CD1c-positive myeloid dendritic cell (primary cell): ENCODE measurements at regions not wholly inside any gene's neighbourhood (a gene's known extent, or its start where the extent isn't known, plus 50 kb on each side); places are given as distances from the start of the nearest gene placed in this dataset.
"Not testable (repeated sequence)": the region's sequence is repeated elsewhere in the genome, so short reads cannot be mapped to it uniquely, and the experiment has no call there.

Experiments
- DNase-seq: peaks from one replicate; pipeline ENCODE4 v3.0.0-alpha.2; 2016; ENCODE audit errors: extremely low spot score

DNA sequence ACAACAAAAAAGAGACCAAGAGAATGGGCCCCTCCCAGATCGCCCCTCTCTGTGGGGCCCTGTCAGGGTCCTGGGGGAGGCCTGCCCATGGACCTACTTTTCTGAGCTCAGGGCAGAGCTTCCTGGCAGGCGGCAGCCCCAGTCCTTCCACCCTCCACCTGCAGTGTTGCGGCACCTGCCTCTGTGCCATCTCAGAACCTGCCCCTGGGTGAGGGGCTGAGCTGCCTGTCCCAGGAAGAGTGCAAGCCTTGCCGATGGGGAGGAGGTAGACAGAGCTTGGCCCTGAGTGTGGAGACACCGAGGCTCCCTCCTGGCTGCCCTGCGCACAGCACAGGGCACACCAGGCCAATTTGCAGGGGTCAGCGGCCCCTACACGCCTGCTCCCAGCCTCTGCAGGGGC lies 67.5 kb downstream of the UNCX start:
- DNase-seq: no peak

DNA sequence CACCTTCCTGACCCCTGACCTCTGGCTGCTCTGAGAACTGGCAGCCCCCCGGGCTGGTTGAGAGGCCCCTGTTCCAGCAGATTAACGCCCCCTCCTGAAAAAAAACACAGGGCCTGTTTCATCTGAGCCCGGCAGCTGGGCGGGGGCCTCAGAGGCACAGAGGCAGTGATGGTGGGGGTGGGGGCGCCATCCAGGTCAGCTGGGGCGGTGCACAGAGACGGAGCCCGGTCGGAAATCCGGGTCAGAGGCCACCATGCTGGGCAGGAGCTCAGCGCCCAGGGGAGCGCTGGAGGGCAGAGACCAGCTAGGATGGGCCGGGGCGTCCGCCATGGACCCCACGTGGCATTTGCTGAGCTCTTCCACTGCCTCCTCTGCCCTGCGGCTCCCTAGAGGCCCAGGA lies 68.0 kb downstream of the UNCX start:
- DNase-seq: no peak

DNA sequence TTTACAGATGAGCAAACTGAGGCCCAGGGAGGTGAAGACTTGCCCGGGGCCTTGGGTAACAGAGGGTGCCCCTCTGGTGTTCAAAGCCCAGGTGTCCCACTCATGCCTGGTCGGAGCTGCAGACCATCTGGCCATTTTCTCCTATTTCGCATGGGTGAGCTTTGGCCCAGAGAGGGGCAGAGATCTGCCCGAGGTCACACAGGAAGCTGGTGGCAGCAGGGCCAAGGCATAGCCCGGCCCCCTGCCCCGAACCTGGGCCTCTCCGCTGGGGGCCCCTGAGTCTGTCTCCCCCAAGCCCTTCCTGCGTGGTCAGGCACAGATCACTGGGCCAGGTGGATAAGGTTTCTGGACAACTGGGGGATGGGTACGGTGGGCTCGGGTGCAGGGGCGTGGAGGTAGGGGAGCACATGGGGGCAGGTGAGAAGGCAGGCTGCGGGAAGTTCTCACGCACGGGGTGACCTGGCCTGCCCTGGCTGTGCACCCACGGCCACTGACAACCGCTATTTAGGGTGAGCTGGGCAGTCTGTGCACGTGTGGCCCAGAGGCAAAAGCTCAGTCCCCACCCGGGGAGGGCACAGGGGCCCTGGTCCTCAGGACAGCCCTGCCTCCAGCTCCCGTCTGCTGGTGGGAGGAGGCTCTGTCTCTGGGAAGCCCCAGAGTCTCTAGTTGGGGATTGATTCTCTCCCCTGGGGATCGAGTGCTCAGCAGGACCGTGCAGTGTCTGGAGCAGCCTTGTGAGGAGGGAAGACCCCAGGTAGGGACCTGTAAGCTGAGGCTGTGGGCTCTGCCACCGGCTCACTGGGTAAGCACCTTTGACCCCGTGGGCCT lies 68.6 kb downstream of the UNCX start:
- DNase-seq: no peak

DNA sequence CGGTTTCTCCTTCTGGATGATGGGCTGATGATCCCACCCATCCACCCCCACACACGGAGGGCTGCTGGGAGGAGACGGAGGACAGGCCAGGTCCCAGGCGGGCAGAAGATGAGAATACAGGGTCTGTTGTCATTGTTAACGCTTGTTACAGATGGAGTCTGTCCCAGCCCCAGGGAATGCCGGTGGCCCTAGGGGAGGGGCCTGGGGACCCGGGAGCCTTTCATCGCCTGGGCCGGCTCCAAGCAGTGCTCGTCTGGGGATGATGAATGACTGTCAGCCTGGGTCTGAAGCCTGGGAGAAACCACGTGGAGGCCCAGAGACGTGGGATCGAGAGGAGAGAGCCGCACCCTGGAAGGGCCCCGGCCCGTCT lies 69.2 kb downstream of the UNCX start:
- no peak for DNase-seq

DNA sequence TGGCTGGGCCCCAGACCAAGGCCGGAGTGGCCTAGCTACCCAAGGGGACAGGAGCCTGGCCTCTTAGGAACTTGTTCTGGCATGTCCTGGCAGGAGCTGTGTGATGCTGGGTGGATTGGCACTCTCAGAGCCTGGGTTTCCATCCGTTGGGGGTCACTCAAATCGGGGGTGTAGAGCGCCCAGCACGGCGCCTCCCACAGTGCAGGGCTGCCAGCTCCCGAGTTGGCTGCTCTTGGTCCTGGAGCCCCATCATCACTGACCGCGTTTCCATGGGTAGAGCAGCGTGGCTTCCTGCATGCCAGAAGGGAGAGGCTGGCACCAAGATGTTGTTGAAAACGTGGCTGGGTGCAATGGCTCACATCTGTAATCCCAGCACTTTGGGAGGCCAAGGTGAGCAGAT lies 70.3 kb downstream of the UNCX start:
- DNase-seq: no peak

DNA sequence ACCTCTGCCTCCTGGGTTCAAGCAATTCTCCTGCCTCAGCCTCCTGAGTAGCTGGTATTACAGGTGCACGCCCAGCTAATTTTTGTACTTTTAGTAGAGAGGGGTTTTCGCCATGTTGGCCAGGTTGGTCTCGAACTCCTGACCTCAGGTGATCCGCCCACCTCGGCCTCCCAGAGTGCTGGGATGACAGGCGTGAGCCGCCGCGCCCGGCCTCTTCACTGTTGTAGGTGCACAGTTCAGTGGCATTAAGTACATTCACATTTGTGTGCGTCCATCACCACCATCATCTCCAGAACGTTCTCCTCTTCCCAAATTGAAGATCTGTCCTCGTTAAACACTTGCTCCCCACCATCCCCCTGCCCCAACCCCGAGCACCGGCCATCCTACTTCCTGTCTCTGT lies 71.3 kb downstream of the UNCX start:
- not testable (repeated sequence) for DNase-seq

DNA sequence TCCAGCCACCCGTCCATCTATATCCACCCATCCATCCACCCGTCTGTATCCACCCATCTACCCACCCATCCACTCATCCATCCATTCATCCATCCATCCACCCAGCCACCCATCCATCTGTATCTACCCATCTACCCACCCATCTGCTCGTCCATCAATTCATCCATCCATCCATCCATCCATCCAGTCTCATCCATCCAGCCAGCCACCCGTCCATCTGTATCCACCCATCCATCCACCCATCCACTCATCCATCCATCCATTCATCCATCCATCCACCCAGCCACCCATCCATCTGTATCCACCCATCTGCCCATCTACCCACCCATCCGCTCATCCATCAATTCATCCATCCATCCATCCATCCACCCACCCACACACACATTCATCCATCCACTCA lies 73.2 kb downstream of the UNCX start:
- no peak for DNase-seq

DNA sequence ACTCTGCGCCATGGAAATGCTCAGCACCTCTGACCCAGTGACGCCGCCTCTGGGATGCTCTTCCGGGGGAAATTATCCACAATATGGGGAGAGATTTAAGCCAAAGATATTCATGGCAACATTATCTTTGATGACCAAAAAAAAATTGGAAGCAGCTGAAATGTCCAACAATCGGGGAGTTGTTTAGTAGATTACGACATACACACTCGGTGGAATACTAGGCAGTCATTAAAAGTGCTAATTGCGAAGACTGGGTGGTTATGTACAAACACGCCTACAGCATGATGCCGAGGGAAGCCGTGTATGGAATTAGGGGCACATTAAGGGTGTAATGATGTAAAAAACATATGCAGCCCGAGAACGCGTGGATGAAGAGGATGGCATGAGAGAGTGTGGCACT lies 75.2 kb downstream of the UNCX start:
- no peak for DNase-seq

DNA sequence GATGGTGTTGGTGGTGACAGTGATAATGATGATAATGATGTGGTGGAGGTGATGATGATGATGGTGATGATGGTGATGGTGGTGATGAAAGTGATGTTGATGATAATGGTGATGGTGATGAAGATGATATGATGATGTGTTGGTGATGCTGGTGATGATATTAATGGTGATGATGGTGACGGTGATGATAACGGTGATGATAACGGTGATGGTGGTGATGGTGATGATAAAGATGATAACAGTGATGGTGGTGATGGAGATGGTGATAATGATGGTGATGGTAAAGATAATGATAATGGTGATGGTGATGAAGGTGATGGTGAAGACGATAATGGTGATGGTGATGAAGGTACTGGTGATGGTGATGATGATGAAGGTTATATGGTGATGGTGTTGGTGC lies 76.6 kb downstream of the UNCX start:
- no peak for DNase-seq

DNA sequence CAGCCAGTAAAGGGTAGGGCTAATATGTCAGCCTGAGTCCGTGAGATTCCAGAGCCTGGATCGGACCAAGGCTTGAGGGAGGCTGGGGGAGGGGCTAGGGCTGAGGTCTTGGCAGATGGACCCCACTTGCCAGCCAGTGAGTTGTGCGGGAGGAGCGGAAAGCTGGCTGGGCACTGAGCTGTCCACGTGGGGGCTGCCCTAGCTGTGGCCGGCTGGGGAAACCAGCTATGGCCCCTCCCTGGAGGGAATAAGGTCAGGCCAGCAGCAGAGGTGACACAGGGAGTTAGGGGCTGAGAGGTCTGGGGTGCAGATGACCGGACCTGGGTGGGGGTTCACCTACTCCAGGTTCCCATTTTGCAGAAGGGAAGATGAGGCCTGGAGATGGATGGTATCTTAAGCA lies 77.3 kb downstream of the UNCX start:
- DNase-seq: no peak

DNA sequence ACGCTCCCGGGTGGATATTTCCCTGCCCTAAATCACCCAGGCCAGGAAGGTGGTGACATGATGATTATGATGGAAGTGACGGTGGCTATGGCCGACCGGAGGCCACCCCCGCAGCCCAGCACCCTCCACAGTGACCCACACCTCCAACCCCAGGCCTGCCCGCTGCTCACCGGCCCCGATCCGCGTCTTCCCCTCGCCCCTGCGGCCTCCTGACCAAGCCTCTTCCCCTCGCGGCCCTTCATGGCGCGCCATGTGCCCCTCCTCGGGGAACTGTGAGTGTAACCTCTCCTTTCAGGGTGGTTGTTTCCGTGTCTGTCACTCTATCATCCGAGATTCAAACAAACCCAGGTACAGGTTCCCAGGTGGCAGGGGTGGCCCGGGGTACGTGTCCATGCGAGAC lies 78.3 kb downstream of the UNCX start:
- DNase-seq: no peak

DNA sequence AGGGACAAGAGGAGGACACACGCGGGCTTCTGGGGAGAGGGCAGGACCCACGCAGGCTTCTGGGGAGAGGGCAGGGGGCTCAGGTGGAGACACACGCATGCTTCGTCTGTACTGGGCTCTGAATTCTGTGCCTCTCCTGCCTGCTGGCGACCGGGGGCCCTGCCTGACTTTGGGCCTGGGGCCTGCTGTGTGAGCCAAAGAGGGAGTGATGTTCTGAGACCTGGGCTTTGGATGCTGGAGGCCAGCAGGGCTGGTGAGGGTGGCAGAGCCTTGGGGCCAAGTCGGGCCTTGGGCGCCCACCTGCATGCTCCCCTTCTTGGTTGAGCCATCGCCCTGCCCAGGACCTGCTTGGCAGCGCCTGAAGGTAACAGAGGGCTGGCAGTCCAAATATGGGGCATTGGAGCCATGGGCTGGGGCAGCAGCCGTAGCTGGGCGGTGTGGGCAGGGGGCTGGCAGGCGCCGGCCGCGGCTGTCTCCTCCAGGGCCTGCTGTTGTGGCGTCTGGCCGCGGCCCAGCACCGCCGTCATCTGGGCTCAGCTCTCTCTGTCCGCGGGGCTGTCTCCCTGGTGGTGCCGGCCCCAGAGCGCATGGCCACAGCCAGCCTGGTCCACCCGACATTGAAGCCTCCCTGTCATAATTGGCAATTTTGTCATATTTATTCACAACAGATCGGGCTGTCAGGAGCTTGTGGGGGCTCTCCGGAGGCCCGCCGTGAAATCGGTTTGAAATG lies 78.9 kb downstream of the UNCX start:
- DNase-seq: no peak

DNA sequence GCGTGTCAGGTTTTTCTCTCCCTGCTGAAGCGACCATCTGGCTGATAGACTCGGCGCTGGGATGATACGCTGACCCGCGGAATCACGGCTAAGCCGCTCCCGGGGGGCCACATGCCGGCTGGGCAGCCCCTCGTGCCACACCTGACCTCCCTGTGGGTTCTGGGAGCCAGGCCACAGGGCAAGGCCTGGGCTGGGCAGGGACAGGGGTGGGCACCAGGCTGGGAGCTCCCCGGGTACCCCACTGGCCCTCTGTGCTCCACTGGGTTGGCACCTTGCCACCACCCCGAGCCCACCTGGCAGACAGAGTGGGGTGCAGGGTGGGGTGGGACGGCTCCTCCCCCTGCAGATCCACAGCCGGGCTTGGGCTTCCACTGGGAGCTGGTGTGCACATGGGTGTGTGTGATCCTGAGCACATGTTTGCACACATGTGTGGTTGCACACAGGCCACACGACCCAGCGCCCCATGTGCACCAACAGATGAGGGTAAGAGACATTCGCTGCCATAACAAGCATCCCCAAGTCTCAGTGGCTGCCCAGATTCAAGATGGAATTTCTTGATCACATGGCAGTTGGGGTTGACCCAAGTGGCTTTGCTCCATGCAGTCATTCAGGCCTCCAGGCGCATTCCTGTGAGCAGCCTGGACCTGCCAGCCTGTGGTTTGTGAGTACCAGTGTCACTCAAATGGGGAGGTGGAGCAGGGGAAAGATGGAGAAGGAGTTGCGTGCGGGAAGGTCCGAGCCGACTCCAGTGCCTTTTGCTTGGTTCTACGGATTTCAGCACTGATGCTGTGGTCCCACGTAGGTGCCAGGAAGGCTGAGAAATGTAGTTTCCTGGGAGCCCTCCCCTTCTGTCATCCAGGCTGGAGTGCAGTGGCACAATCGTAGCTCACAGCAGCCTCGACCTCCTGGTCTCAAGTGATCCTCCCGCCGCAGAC lies 79.7 kb downstream of the UNCX start:
- DNase-seq: no peak

DNA sequence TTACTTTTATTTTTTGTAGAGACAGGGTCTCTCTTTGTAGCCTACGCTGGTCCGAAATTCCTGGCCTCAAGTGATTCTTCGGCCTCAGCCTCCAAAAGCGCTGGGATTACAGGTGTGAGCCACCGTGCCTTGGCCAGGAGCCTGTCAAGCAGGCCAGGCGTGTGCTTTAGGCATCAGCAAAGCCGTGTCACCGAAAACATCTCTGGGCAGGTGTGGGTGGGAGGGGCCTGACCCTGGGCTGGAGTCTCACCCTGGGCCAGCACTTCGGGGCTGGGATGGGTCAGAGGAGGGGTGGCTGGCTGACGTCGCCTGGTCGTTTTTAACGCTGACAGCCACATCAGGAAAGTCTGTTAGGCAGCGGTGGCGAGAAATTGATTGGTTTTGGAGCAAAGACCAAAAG lies 80.9 kb downstream of the UNCX start:
- DNase-seq: no peak

DNA sequence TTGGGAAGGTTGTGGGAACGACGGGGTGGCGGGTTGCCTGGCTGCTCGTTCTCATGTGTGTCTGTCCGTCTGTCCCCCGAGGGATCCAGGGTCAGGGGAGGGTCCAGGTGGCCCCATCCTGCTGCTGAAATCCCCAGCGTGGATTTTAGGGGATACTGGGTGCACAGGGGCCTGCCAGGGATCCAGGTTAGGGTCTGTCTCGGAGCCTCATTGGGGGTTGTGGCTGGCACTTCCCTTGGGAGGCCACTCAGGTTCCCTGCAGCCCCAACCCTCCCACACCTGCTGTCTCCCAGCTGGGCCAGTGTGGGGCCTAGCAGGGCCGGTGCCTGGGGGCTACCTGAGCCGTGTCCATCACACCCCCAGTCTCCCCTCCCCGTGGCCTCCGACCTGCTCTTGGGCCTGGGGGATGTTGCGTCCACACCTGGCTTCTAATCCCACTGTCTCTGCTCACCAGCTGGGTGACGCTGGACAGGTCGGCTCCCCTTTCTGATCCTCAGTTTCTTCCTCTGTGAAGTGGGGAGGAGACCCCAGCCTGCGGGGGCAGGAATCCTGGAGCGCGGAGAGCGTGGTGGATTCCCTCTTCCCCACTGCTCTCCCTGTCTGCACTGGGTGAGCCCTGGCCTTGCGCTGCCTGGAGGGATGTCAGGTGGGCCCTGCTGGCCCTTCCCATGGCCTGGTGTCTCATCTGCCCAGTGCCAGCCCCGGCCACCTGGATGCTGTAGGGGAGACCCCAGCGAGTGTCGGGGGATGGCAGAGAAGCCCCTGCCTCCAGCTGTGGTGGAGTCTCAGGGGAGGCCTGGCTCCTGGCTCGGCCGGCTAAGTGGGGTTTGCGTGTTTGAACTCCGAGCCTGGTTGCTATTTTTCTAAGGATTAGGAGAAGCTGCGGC lies 81.6 kb downstream of the UNCX start:
- no peak for DNase-seq

DNA sequence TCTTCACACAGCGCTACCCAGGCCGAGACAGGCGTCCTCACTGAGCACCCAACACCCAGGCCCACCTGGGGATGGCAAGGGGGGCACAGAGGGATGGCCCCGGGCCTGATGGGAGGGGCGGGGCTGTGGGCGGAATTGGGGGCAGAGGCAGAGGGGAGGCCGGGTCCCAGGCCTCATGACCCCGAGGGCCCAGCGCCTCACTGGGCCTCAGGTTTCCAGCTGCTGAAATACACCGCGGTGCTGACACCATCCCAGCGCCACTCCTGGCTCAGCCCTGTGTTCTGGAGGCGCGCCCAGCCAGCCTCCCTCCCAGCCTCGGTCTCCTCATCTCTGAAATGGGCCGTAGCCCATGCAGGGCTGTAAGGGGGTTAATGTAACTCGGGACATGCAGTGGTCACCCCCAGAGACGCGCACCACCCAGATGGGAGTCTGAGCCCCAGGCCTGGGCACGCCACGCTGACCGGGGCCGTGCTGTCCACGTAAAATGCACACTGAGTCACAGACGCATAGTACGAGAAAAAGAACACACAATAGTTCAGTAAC lies 82.3 kb downstream of the UNCX start:
- DNase-seq: no peak

DNA sequence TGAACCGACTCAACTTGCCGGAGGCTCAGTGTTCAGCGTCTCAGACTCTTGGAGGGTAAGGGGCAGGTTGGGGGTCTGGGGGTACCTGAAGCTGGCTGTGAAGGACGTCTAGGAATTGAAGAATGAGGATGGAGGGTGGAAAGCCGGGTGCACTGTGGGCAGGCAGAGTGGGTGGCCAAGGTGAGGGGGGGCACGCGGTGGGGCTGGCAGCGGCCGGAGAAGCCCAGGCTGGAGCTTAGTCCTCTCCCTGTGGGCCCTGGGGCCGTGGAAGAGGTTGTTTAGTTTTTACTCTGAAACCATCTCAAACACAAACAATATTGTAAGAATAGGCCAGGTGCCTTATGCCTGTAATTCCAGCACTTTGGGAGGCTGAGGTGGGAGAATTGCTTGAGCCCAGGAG lies 83.4 kb downstream of the UNCX start:
- no peak for DNase-seq

DNA sequence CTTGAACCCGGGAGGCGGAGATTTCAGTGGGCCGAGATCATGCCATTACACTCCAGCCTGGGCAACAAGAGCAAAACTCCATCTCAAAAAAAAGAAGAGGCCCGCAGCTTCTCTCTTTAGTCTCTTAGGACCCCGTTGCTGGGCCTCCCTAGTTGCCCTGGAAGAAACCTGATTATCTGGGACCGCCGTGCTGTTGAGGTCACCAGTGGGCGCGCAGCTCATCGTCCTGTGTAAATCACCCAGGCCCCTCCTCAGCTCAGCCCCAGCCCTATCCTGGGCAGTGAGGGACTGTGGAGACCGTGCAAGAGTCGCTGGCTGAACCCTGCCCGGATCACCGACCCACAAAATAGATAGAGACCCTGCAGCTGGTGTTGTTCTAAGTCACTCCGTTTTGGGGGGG lies 85.0 kb downstream of the UNCX start:
- DNase-seq: no peak

DNA sequence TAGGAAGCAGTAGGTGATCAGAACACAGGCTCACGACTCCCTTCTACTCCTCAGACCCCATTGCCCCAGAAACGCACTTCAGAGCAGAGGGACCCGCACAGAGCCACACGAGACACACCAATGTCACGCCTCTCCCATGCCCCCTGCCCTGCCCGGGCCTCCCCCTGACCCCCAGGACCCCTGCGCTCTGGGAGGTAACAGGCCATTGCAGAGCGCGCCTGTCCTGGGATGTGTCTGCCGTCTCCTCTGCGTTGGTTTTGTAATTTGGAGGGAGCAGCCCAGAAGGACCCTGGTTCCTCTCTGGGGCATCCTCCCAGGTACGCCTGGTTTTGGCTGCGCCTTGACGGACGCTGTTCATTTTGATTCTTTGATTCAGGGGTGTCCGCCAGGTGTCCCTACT lies 85.4 kb downstream of the UNCX start:
- no peak for DNase-seq

DNA sequence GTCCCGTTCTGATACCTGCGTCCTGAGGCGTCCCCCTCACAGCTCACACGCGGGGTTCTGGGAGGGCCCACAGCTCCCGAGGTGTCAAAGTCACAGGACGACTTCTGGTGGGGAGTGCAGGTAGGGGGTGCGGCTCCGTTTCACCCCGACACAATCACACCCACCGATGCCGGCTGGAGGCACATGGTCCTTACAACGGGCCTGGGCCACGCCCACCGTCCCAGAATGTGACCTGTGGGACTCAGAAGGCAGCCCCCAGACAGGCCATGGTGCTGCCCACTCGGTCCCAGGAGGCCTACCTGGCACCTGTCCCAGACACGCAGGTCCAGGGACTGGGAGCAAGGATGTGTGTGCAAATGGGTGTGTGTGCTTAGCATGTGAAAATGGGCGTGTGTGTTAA lies 86.0 kb downstream of the UNCX start:
- DNase-seq: no peak

DNA sequence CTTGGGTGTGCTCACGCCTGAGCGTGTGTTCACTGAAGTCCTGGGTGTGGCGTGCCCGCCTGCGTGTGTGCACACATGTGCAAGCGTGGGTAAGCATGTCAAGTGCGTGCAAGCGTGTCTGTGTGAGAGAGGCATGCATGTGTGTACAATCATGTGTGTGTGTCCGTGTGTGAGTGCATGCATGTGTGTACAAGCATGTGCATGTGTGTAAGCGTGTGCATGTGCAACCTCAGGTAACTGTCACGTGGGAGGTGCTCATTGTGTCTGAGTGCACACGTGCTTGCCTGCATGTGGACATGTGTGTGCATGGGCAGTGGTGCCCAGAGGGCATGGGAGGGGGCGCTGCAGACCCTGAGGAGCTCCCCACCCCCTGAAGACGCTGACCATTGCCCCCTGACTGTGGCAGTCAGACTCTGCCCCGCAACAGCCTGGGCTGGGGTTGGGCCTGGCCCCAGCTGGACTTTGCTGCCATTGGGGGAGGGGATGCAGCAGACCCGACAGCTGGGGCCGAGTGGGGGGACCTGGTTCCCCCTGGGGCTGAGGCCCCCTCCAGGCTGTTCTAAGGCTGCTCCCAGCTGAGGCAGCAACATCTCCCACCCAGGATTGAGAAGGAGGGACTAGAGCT lies 88.1 kb downstream of the UNCX start:
- DNase-seq: no peak
